Activated CD4-positive, CD25-positive, alpha-beta regulatory T cell (primary cell): ENCODE measurements at regions not wholly inside any gene's neighbourhood (a gene's known extent, or its start where the extent isn't known, plus 50 kb on each side); places are given as distances from the start of the nearest gene placed in this dataset.
"Not testable (repeated sequence)": the region's sequence is repeated elsewhere in the genome, so short reads cannot be mapped to it uniquely, and the experiment has no call there.

ENCODE experiments used
- DNase-seq, 4 experiments: peaks; one replicate each; lab custom pipeline; 2025; lab: John Stamatoyannopoulos, UW

- DNase-seq: no peak
Measured at GRCh38 chr3:5811016-5811415, 623.5 kb downstream of the EDEM1 start.

- no peak for DNase-seq
Measured at GRCh38 chr3:5813521-5813920, 626.0 kb downstream of the EDEM1 start.

GRCh38 chr3:5822843-5823242, 635.3 kb downstream of the EDEM1 start:
- no peak for DNase-seq

GRCh38 chr3:5826467-5826866, 639.0 kb downstream of the EDEM1 start:
- no peak for DNase-seq

GRCh38 chr3:5828251-5828650, 640.7 kb downstream of the EDEM1 start:
- DNase-seq: no peak

GRCh38 chr3:5840056-5840455, 652.5 kb downstream of the EDEM1 start:
- no peak for DNase-seq

- DNase-seq: no peak
Measured at GRCh38 chr3:5841599-5841998, 654.1 kb downstream of the EDEM1 start.

GRCh38 chr3:5846261-5846660, 658.8 kb downstream of the EDEM1 start:
- DNase-seq: no peak

- no peak for DNase-seq
Measured at GRCh38 chr3:5861151-5861550, 673.6 kb downstream of the EDEM1 start.

GRCh38 chr3:5874931-5875341, 687.4 kb downstream of the EDEM1 start:
- no peak for DNase-seq

GRCh38 chr3:5888851-5889250, 701.3 kb downstream of the EDEM1 start:
- DNase-seq: no peak

- DNase-seq: no peak
Measured at GRCh38 chr3:5889374-5889773, 701.9 kb downstream of the EDEM1 start.

GRCh38 chr3:5891711-5892110, 704.2 kb downstream of the EDEM1 start:
- no peak for DNase-seq

- DNase-seq: no peak
Measured at GRCh38 chr3:5898106-5898505, 710.6 kb downstream of the EDEM1 start.

- no peak for DNase-seq
Measured at GRCh38 chr3:5899014-5899761, 711.7 kb downstream of the EDEM1 start.

- DNase-seq: no peak
Measured at GRCh38 chr3:5917932-5918331, 730.4 kb downstream of the EDEM1 start.

- no peak for DNase-seq
Measured at GRCh38 chr3:5918626-5919025, 731.1 kb downstream of the EDEM1 start.

- no peak for DNase-seq
Measured at GRCh38 chr3:5929027-5929426, 741.5 kb downstream of the EDEM1 start.

- DNase-seq: not testable (repeated sequence)
Measured at GRCh38 chr3:5944061-5944460, 756.6 kb downstream of the EDEM1 start.

GRCh38 chr3:5948084-5948483, 760.6 kb downstream of the EDEM1 start:
- no peak for DNase-seq

GRCh38 chr3:5951026-5951425, 763.5 kb downstream of the EDEM1 start:
- no peak for DNase-seq

GRCh38 chr3:5972586-5972985, 785.1 kb downstream of the EDEM1 start:
- no peak for DNase-seq

- DNase-seq: no peak
Measured at GRCh38 chr3:5974630-5975322, 787.3 kb downstream of the EDEM1 start.

- DNase-seq: no peak
Measured at GRCh38 chr3:5977331-5977730, 789.8 kb downstream of the EDEM1 start.
